Tibial nerve (tissue), 4 donors: ENCODE measurements at regions not wholly inside any gene's neighbourhood (a gene's known extent, or its start where the extent isn't known, plus 50 kb on each side); places are given as distances from the start of the nearest gene placed in this dataset.
"Not testable (repeated sequence)": the region's sequence is repeated elsewhere in the genome, so short reads cannot be mapped to it uniquely, and the experiment has no call there.

Source experiments
- DNase-seq, 2 donors: peaks; one replicate each; pipeline ENCODE4 v3.0.0-alpha.2; 2019; ENCODE audit warnings: low spot score in 2 of 2
- H3K27ac ChIP-seq, 4 donors: fragments of 200-600 bp; sonication (generic) in 3 of 4; one replicate each; pipeline ENCODE4 v1.5.1; 2017 to 2019; ENCODE audit warnings: mild to moderate bottlenecking in 1 of 4
- H3K27me3 ChIP-seq, 2 donors: fragments of 200-600 bp; sonication (generic) in 1 of 2; one replicate each; pipeline versions ENCODE4 v1.5.1 to v1.6.0; 2017 to 2019
- H3K36me3 ChIP-seq, 3 donors: fragments of 200-600 bp; sonication (generic); one replicate each; pipeline ENCODE4 v1.5.1; 2018 to 2019
- H3K4me1 ChIP-seq, 4 donors: fragments of 200-600 bp; sonication (generic) in 3 of 4; one replicate each; pipeline ENCODE4 v1.5.1; 2017 to 2019
- H3K4me3 ChIP-seq, 4 donors: fragments of 200-600 bp; sonication (generic) in 3 of 4; one replicate each; pipeline ENCODE4 v1.5.1; 2017 to 2019; ENCODE audit warnings: mild to moderate bottlenecking in 1 of 4, moderate library complexity in 1 of 4
- H3K9me3 ChIP-seq, 4 donors: fragments of 200-600 bp; sonication (generic) in 3 of 4; one replicate each; pipeline ENCODE4 v1.5.1; 2017 to 2019
- CTCF ChIP-seq, 5 experiments: fragments of 200-600 bp in 3 of 5; fragments of 450-650 bp in 2 of 5; sonication (generic) in 3 of 5; IDR thresholded peaks; one replicate each; pipeline ENCODE4 v1.5.1; 2016 to 2019; ENCODE audit warnings: antibody characterized with exemption in 5 of 5, mild to moderate bottlenecking in 3 of 5, moderate library complexity in 2 of 5
- EP300 ChIP-seq, 2 donors: sonication (generic); formaldehyde crosslinking; IDR thresholded peaks; one replicate each; pipeline ENCODE4 v1.6.1; 2017; ENCODE audit warnings: antibody characterized with exemption in 2 of 2, mild to moderate bottlenecking in 1 of 2
- POLR2A ChIP-seq, 2 donors: fragments of 450-650 bp; IDR thresholded peaks; one replicate each; pipeline ENCODE4 v1.6.1; 2017; ENCODE audit warnings: antibody characterized with exemption in 2 of 2, mild to moderate bottlenecking in 2 of 2, moderate library complexity in 2 of 2
- WGBS, 2 donors: methylation state at CpG; one replicate each; pipeline ENCODE4 v1.1.5; 2018; 5-methylcytosine and 5-hydroxymethylcytosine counted together

- Histone ChIP-seq H3K4me3 (no peak overlapping the region), H3K9me3 (no peaks in the 10 kb centered on the region), H3K4me1 (no peaks in the 10 kb centered on the region), H3K36me3 (no peaks in the 10 kb centered on the region), H3K27ac (no peak overlapping the region), H3K27me3 (no peaks in the 10 kb centered on the region)
- no peak for DNase-seq
- WGBS, 2 donors = 93% methylated on average over 5 of the region's 5 CpGs
- no peak for TF ChIP-seq EP300 (IDR thresholded peaks at IDR 0.05)
These were observed 243.9 kb downstream of the ZNF608 start for GRCh38 chr5:124502551-124502950.

- WGBS, 2 donors = 87 to 89% methylated on average over 5 of the region's 5 CpGs
- not testable (repeated sequence) for H3K27me3 ChIP-seq, H3K9me3 ChIP-seq, H3K36me3 ChIP-seq, H3K4me1 ChIP-seq, H3K4me3 ChIP-seq, H3K27ac ChIP-seq, DNase-seq
These were observed 246.6 kb downstream of the ZNF608 start for GRCh38 chr5:124499818-124500217.

- H3K36me3 ChIP-seq, H3K9me3 ChIP-seq, H3K27me3 ChIP-seq, H3K4me3 ChIP-seq, H3K27ac ChIP-seq, DNase-seq, H3K4me1 ChIP-seq: not testable (repeated sequence)
- 89 to 90% methylated on average over 4 of the region's 4 CpGs for WGBS, 2 donors
These were observed 249.5 kb downstream of the ZNF608 start for GRCh38 chr5:124496968-124497367.

GRCh38 chr5:124494540-124495116 is 251.8 kb downstream of the ZNF608 start:
- H3K9me3 ChIP-seq = peaks cover 0 to 16% (median 2%) of the 10 kb centered on the region in 4 donors
- H3K4me1 ChIP-seq = no peaks in the 10 kb centered on the region
- no peak for DNase-seq
- TF ChIP-seq CTCF (IDR thresholded peaks at IDR 0.05) (no peak), POLR2A (IDR thresholded peaks at IDR 0.05) (no peak), EP300 (IDR thresholded peaks at IDR 0.05) (no peak)
- no peak overlapping the region for H3K27ac ChIP-seq
- H3K4me3 ChIP-seq = no peak overlapping the region
- no peaks in the 10 kb centered on the region for H3K27me3 ChIP-seq
- WGBS, 2 donors = 91 to 92% methylated on average over 2 of the region's 2 CpGs
- no peaks in the 10 kb centered on the region for H3K36me3 ChIP-seq

GRCh38 chr5:124492444-124493224 is 253.8 kb downstream of the ZNF608 start:
- Histone ChIP-seq H3K4me1 (no peaks in the 10 kb centered on the region), H3K4me3 (no peak overlapping the region), H3K36me3 (no peaks in the 10 kb centered on the region), H3K9me3 (peaks cover 0 to 22% (median 2%) of the 10 kb centered on the region in 4 donors), H3K27ac (no peak overlapping the region), H3K27me3 (no peaks in the 10 kb centered on the region)
- no peak for TF ChIP-seq POLR2A (IDR thresholded peaks at IDR 0.05)
- no peak for TF ChIP-seq EP300 (IDR thresholded peaks at IDR 0.05)
- TF ChIP-seq CTCF (IDR thresholded peaks at IDR 0.05) = no peak
- 83 to 86% methylated on average over 10 to 11 of the region's 13 CpGs for WGBS, 2 donors
- DNase-seq = no peak

GRCh38 chr5:124490315-124490714 is 256.1 kb downstream of the ZNF608 start:
- not testable (repeated sequence) for H3K36me3 ChIP-seq, H3K27me3 ChIP-seq, H3K27ac ChIP-seq, H3K4me3 ChIP-seq, DNase-seq, H3K4me1 ChIP-seq
- WGBS, 2 donors = 94 to 95% methylated on average over 2 of the region's 2 CpGs
- H3K9me3 ChIP-seq = peaks cover 0 to 28% (median 2%) of the 10 kb centered on the region in 4 donors

- WGBS, 2 donors = 89% methylated on average over 4 of the region's 4 CpGs
- Histone ChIP-seq H3K27me3 (no peaks in the 10 kb centered on the region), H3K4me3 (no peak overlapping the region), H3K27ac (no peak overlapping the region), H3K36me3 (no peaks in the 10 kb centered on the region), H3K9me3 (no peaks in the 10 kb centered on the region), H3K4me1 (no peaks in the 10 kb centered on the region)
- no peak for DNase-seq
- TF ChIP-seq POLR2A (IDR thresholded peaks at IDR 0.05) (no peak), EP300 (IDR thresholded peaks at IDR 0.05) (no peak), CTCF (IDR thresholded peaks at IDR 0.05) (no peak)
These were observed 265.0 kb downstream of the ZNF608 start for GRCh38 chr5:124481419-124481818.
